CD4-positive, alpha-beta T cell treated with Interleukin-15 for 4 hours (primary cell): ENCODE measurements at regions not wholly inside any gene's neighbourhood (a gene's known extent, or its start where the extent isn't known, plus 50 kb on each side); places are given as distances from the start of the nearest gene placed in this dataset.

Experiments used
- DNase-seq: peaks from one replicate; pipeline ENCODE4 v3.0.0-alpha.2; 2020; ENCODE audit warnings: low spot score

DNA sequence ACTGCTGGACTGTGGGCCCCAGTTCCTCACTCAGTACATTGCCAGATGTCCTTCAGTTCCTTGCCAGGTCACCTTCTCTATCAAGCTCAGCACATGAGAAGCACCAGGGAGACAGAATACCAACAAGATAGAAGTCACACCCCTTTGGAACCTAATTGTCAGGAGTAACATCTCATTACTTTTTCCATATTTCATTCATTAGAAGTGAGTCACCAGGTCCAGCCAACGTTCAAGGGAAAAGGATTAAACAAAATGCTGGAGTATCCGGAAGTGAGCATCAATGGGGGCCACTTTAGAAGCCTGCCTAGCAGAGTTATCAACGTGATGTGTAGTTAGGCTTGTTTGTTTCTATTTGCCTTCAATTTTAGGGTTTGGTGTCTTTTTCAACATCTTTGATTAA is 569.3 kb downstream of the MIAT start:
- DNase-seq = no peak

DNA sequence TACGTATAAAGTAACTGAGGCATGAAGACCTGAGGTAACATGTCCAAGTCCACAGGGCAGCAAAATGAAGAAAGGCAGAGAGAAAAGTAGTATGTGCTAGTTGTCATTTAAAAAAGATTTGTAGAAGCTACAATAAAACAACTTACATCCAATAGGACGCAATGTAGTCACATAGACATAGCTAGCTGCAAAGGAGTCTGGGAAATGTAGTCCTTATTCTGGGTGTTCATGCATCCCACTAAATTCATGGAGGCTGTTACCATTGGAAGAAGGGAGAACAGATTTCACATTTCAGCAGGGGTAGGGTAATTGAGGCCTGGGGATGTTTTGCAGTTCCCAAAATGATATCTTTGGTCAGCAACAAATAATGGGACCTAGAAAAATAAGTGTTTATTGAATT is 571.4 kb downstream of the MIAT start:
- no peak for DNase-seq

DNA sequence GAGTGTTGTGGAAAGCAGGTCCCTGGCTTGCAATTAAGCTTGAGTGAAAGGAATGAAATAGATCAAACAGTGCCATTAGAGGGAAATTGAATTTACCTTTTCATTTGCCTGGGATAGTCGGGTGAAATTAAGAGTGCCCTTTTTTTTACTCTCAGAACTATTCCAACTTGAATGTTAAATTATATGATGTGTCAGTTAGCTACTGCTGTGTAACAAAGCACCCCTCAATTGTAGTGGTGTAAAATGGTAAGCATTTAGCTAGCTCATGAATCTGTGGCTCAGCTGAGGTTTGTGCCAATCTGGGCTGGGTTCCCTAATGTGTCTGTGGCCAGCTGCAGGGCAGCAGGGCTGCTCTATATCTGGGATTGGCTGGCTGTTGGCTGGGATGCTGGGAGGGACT is 571.4 kb downstream of the MN1 start:
- no peak for DNase-seq

GRCh38 chr22:27231266-27231665 is 570.3 kb downstream of the MN1 start:
- DNase-seq = no peak

DNA sequence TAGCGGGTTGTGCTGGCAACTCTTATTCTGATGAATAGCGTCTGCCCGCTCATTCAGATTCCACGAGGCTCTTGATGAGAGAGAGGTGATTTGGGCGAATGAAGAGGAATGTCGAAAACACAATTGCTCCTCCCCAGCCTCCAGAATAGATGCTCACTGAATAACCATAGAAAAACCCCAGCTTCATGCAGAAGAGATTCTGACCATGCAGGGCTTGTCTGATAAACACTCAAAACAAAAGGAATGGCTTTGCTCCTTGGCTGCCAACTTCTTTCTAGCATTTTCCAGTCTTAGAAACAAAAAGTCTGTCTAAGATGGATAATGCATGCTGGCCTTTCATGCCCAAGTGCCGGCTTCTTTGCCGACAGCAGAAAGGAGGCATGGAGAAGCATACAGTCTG is 569.5 kb downstream of the MN1 start:
- DNase-seq = no peak

- no peak for DNase-seq
These were observed 564.3 kb downstream of the MN1 start for GRCh38 chr22:27237080-27237741.

DNA sequence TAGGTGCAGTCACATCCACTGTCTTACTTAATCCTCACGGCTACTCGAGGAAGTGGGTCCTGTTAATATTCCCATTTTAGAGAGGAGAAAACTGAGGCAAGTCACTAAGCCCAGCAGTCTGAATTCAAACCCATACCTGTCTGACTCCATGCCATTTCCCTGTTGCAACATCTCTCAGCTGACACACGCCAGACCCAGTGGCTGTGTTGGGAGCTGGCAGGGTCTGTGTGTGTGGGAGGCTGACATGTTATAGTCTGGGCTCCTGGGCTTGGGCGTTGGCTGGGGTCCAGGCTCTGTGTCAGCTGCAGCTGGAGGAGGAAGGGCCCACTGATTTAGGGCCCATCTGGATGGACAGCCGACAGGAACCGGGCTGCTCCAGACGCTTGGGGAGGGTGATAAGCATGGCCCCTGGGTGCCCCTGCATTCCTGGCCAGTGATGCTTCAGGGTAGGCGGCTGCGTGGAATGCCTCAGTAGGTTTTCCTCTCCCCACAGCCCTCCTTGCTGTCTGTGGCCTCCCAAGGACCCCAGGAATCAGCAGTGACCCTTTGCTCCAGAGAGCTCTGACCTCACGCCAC is 562.5 kb downstream of the MN1 start:
- DNase-seq = no peak

- DNase-seq = no peak
These were observed 562.0 kb downstream of the MN1 start for GRCh38 chr22:27239520-27239919.

- no peak for DNase-seq
These were observed 561.1 kb downstream of the MN1 start for GRCh38 chr22:27240298-27241075.

DNA sequence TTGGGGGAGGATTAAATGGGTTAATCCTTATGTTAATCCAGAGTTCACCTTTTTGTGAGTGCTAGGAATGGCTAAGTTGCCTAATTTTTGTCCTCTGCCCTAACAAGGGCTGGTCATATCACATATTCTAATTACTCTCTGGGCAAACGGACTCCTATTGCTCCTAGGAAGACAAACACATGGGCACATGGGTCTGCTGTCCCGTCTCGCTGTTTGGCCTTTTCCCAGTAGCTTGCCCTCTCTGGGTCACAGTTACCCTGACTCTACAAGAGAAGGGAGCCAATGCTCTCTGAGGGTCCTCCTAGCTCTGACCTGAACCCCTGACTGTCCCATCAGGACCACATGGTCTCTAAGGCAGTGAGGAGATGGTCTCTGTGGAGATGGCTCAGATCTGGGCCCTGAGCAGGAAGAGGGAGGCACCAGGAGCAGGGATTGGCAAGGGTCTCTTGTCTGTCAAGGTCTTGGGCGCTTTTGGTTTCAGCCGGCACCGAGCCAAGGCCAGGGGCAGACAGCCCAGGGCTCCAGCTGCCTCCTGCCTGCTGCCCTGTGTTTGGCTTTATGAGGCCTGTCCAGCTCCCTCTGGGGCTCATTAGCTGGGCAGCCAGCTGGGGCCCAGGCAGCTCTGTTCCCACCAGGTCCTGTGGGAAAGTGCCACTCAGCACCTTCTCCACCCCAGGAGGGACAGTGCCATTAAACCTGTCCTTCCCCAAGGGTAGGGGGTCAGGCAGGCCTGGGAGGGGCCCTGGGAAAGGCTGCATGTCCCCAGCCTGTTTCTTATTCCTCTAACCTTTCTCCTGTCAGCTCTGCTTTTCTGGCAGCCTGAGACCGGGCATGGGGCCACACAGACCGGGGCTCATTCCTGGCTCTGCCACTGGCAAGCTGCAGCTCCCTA is 559.9 kb downstream of the MN1 start:
- no peak for DNase-seq

GRCh38 chr22:27242474-27242873 is 559.1 kb downstream of the MN1 start:
- DNase-seq = no peak

DNA sequence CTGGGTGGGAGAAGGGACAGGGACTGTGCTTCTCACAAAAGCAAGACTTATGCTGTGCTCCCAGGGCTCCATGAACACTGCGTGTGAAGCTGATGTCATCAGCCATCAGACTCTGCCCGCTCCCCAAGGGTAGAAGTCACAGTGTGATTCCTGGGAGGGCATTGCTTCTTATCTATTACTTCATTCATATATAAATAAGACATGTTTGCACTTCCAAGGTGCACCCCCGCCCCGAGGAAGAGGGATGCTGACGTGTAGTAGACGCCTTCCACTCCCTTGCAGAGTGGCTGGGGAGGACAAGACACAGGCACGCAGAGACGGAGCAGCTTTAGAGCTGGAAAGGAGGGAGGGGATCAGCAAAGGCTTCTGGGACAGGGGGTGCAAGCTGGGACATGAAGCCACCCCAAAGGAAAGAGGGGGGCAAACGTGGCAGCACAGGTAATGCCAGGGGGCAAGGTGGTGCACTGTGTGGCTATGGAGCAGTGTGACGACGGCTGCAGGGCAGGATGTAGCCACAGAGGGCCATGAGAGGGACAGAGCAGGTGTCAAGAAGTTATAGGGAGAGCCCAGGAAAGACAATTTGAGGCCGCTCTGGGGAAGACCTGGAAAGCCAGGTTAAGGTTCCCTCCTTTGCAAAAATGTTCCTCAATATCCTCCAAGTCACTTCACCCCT is 558.5 kb downstream of the MN1 start:
- DNase-seq = no peak

GRCh38 chr22:27244328-27244727 is 557.2 kb downstream of the MN1 start:
- DNase-seq = no peak

- DNase-seq = no peak
These were observed 556.5 kb downstream of the MN1 start for GRCh38 chr22:27245056-27245455.

GRCh38 chr22:27246558-27246957 is 555.0 kb downstream of the MN1 start:
- no peak for DNase-seq

DNA sequence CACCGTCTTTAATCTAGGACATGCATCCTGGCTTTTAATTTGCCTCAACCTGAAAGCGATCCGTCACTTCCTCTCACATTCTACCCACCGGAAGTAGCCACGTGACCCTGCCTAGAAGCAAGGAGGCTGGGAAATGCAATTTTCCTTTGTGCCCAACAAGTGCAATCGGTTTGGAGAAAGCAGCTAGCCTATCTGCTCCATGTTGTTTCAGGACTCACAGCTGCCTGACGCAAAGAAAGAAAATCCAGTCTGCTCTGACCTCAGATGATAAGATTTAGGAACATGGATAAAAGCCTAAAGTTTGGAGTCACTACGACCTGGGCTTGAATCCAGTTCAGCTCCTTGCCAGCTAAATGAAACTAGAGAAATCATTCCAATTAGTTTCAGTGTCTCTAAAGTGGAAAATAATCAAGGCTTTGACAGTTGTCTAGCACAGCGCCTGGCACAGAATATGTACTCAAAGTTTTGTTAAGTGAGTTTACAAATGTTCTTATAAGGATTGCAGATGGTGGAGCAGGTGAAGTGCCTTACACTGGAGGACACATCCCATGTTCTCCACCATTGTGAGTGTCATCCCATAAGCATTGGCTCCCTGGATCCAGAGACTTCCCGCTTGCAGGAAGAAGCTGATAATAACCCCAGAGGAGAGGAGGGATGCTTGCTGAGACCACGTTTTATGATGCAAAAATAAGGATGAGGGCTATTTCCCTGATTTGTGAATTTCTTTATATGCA is 553.7 kb downstream of the MN1 start:
- no peak for DNase-seq

- DNase-seq = no peak
These were observed 551.1 kb downstream of the MN1 start for GRCh38 chr22:27250418-27250817.

- no peak for DNase-seq
These were observed 550.7 kb downstream of the MN1 start for GRCh38 chr22:27250886-27251285.

DNA sequence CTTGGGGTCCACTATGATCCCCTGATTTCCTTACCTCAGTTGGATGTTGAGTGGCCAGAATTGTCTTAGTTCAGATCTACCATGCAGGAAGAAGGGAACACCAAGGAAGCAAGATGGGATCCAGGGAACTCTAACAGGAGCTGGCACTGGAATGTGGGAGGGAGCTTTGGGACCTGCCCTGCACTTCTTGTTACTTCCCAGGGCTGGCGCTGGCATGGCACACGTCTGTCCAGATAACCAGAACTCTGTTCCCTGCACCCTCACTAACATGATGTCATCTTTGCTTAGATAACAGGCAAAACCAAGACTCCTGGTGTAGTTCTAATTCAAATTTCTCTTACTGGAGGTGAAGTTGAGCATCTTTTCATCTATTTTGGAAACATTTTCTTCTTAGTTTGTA is 550.0 kb downstream of the MN1 start:
- DNase-seq = no peak

GRCh38 chr22:27252282-27253049 is 549.1 kb downstream of the MN1 start:
- no peak for DNase-seq
